ENCODE measurements at regions not wholly inside any gene's neighbourhood (a gene's known extent, or its start where the extent isn't known, plus 50 kb on each side); places are given as distances from the start of the nearest gene placed in this dataset.

- POLR2A ChIA-PET = no interaction called here
- DNase-seq (ENCODE audit: low spot score) (no peak), ATAC-seq (no peak)
- Mint-ChIP-seq H3K27ac (no peak overlapping the region), H3K4me3 (no peak overlapping the region), H3K4me1 (no peaks in the 10 kb centered on the region), H3K9me3 (no peaks in the 10 kb centered on the region), H3K27me3 (ENCODE audit: low read depth) (no peaks in the 10 kb centered on the region), H3K36me3 (no peaks in the 10 kb centered on the region)
- TF ChIP-seq RORB (CRISPR knock-in tag; IDR thresholded peaks at IDR 0.05) (no peak), TP53 (CRISPR knock-in tag; IDR thresholded peaks at IDR 0.05) (no peak), ELF4 (CRISPR knock-in tag; IDR thresholded peaks at IDR 0.05; ENCODE audit: low read depth) (no peak), ZNF121 (CRISPR knock-in tag; IDR thresholded peaks at IDR 0.05) (no peak), SOX15 (CRISPR knock-in tag; IDR thresholded peaks at IDR 0.05) (no peak), ZNF671 (CRISPR knock-in tag; IDR thresholded peaks at IDR 0.05) (no peak), AR (CRISPR knock-in tag; IDR thresholded peaks at IDR 0.05) (no peak), ZNF423 (CRISPR knock-in tag; IDR thresholded peaks at IDR 0.05) (no peak), NR3C1 (CRISPR knock-in tag; conservative IDR thresholded peaks at IDR 0.05; ENCODE audit: low read depth) (no peak), E2F1 (CRISPR knock-in tag; IDR thresholded peaks at IDR 0.05) (no peak), NR1H2 (CRISPR knock-in tag; IDR thresholded peaks at IDR 0.05) (no peak), SP1 (CRISPR knock-in tag; conservative IDR thresholded peaks at IDR 0.05) (no peak), MXD4 (CRISPR knock-in tag; IDR thresholded peaks at IDR 0.05; ENCODE audit: borderline replicate concordance) (no peak)
- TF ChIP-seq, protein P1, sequence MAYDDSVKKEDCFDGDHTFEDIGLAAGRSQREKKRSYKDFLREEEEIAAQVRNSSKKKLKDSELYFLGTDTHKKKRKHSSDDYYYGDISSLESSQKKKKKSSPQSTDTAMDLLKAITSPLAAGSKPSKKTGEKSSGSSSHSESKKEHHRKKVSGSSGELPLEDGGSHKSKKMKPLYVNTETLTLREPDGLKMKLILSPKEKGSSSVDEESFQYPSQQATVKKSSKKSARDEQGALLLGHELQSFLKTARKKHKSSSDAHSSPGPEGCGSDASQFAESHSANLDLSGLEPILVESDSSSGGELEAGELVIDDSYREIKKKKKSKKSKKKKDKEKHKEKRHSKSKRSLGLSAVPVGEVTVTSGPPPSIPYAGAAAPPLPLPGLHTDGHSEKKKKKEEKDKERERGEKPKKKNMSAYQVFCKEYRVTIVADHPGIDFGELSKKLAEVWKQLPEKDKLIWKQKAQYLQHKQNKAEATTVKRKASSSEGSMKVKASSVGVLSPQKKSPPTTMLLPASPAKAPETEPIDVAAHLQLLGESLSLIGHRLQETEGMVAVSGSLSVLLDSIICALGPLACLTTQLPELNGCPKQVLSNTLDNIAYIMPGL (CRISPR knock-in tag; IDR thresholded peaks at IDR 0.05) = no peak
- TF ChIP-seq, protein P2, sequence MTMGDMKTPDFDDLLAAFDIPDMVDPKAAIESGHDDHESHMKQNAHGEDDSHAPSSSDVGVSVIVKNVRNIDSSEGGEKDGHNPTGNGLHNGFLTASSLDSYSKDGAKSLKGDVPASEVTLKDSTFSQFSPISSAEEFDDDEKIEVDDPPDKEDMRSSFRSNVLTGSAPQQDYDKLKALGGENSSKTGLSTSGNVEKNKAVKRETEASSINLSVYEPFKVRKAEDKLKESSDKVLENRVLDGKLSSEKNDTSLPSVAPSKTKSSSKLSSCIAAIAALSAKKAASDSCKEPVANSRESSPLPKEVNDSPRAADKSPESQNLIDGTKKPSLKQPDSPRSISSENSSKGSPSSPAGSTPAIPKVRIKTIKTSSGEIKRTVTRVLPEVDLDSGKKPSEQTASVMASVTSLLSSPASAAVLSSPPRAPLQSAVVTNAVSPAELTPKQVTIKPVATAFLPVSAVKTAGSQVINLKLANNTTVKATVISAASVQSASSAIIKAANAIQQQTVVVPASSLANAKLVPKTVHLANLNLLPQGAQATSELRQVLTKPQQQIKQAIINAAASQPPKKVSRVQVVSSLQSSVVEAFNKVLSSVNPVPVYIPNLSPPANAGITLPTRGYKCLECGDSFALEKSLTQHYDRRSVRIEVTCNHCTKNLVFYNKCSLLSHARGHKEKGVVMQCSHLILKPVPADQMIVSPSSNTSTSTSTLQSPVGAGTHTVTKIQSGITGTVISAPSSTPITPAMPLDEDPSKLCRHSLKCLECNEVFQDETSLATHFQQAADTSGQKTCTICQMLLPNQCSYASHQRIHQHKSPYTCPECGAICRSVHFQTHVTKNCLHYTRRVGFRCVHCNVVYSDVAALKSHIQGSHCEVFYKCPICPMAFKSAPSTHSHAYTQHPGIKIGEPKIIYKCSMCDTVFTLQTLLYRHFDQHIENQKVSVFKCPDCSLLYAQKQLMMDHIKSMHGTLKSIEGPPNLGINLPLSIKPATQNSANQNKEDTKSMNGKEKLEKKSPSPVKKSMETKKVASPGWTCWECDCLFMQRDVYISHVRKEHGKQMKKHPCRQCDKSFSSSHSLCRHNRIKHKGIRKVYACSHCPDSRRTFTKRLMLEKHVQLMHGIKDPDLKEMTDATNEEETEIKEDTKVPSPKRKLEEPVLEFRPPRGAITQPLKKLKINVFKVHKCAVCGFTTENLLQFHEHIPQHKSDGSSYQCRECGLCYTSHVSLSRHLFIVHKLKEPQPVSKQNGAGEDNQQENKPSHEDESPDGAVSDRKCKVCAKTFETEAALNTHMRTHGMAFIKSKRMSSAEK (CRISPR knock-in tag; IDR thresholded peaks at IDR 0.05; ENCODE audit: borderline replicate concordance) = no peak
- TF ChIP-seq, protein P3, sequence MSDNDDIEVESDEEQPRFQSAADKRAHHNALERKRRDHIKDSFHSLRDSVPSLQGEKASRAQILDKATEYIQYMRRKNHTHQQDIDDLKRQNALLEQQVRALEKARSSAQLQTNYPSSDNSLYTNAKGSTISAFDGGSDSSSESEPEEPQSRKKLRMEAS (CRISPR knock-in tag; IDR thresholded peaks at IDR 0.05) = no peak
- TF ChIP-seq, protein P4, sequence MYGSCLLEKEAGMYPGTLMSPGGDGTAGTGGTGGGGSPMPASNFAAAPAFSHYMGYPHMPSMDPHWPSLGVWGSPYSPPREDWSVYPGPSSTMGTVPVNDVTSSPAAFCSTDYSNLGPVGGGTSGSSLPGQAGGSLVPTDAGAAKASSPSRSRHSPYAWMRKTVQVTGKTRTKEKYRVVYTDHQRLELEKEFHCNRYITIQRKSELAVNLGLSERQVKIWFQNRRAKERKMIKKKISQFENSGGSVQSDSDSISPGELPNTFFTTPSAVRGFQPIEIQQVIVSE (CRISPR knock-in tag; IDR thresholded peaks at IDR 0.05; ENCODE audit: borderline replicate concordance) = no peak
- CTCF ChIA-PET = no interaction called here
These were observed 75.7 kb downstream of the MICALL2 start for GRCh38 chr7:1383398-1384112.

Data from WTC11 (cell line).